Left ventricle myocardium inferior (tissue), 1 donor: ENCODE measurements at regions not wholly inside any gene's neighbourhood (a gene's known extent, or its start where the extent isn't known, plus 50 kb on each side); places are given as distances from the start of the nearest gene placed in this dataset.

Source experiments
- DNase-seq: peaks from one replicate; pipeline ENCODE4 v3.0.0-alpha.2; 2020
- H3K27ac ChIP-seq: fragments of 200-600 bp; replicated peaks from 2 replicates; pipeline ENCODE4 v1.8.0; 2021
- H3K27me3 ChIP-seq: fragments of 200-600 bp; 2 replicates; pipeline ENCODE4 v1.8.0; 2021; ENCODE audit warnings: low read depth
- H3K36me3 ChIP-seq: fragments of 200-600 bp; 2 replicates; pipeline ENCODE4 v1.8.0; 2021
- H3K4me1 ChIP-seq: fragments of 200-600 bp; 2 replicates; pipeline ENCODE4 v1.8.0; 2021
- H3K4me3 ChIP-seq: fragments of 200-600 bp; 2 replicates; pipeline ENCODE4 v1.8.0; 2021; ENCODE audit warnings: mild to moderate bottlenecking, moderate library complexity
- H3K9me3 ChIP-seq: fragments of 200-600 bp; replicated peaks from 2 replicates; pipeline ENCODE4 v1.8.0; 2021
- intact Hi-C: fragments of 100-400 bp; cut with micrococcal nuclease; formaldehyde crosslinking; loops from one replicate; pipeline ENCODE4 v1.11.0; 2022
- TF ChIP-seq, protein P1 (sequence below): fragments of 200-600 bp; IDR thresholded peaks from 2 replicates; pipeline ENCODE4 v1.8.0; 2021; ENCODE audit warnings: antibody characterized with exemption, mild to moderate bottlenecking, borderline replicate concordance
- donor health status: DM: no; HTN: yes; CAD: no; lungs with severe emphysema.

GRCh38 chr19:31500946-31501345, 151.7 kb upstream of the TSHZ3 start:
- no peak for DNase-seq
- H3K27me3 ChIP-seq = peaks cover 31% of the 10 kb centered on the region

GRCh38 chr19:31501427-31502195, 152.4 kb upstream of the TSHZ3 start:
- no peaks in the 10 kb centered on the region for H3K36me3 ChIP-seq
- TF ChIP-seq, protein P1, sequence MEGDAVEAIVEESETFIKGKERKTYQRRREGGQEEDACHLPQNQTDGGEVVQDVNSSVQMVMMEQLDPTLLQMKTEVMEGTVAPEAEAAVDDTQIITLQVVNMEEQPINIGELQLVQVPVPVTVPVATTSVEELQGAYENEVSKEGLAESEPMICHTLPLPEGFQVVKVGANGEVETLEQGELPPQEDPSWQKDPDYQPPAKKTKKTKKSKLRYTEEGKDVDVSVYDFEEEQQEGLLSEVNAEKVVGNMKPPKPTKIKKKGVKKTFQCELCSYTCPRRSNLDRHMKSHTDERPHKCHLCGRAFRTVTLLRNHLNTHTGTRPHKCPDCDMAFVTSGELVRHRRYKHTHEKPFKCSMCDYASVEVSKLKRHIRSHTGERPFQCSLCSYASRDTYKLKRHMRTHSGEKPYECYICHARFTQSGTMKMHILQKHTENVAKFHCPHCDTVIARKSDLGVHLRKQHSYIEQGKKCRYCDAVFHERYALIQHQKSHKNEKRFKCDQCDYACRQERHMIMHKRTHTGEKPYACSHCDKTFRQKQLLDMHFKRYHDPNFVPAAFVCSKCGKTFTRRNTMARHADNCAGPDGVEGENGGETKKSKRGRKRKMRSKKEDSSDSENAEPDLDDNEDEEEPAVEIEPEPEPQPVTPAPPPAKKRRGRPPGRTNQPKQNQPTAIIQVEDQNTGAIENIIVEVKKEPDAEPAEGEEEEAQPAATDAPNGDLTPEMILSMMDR = no peak
- DNase-seq = no peak
- peaks cover 34% of the 10 kb centered on the region for H3K27me3 ChIP-seq
- intact Hi-C loops = no loop called here
- H3K27ac ChIP-seq = no peak overlapping the region
- H3K9me3 ChIP-seq = no peaks in the 10 kb centered on the region
- H3K4me3 ChIP-seq = no peak overlapping the region
- H3K4me1 ChIP-seq = no peaks in the 10 kb centered on the region

More at GRCh38 chr19:31500946-31501345, 151.7 kb upstream of the TSHZ3 start:
- no peaks in the 10 kb centered on the region for H3K9me3 ChIP-seq
- H3K36me3 ChIP-seq = no peaks in the 10 kb centered on the region
- no peak overlapping the region for H3K4me3 ChIP-seq
- TF ChIP-seq, protein P1 = no peak
- intact Hi-C loops = no loop called here
- H3K27ac ChIP-seq = no peak overlapping the region
- no peaks in the 10 kb centered on the region for H3K4me1 ChIP-seq

GRCh38 chr19:31502536-31503170, 153.4 kb upstream of the TSHZ3 start:
- peaks cover 33% of the 10 kb centered on the region for H3K27me3 ChIP-seq
- TF ChIP-seq, protein P1 = no peak
- intact Hi-C loops = no loop called here

DNA sequence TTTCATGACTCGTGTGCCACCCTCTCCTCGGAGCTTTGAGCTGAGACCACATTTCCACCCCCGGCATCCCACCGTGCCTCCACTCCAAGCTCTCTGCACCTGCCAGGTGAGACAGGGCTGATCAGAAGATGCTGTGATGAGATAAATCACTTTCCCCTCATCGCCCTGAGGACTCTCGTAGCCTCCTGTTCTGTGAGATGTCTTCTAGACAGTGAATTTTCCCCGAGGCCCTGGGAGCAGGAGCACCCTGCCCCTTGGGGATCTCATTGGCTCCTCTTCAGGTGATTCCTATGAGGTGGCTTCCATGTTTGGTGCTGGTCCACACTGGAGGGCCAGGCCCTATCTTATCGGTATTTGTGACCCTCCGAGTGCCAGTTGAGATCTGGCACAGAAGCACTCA, 154.0 kb upstream of the TSHZ3 start:
- DNase-seq = no peak
- TF ChIP-seq, protein P1 = no peak
- H3K4me3 ChIP-seq = no peak overlapping the region
- H3K27ac ChIP-seq = no peak overlapping the region
- no peaks in the 10 kb centered on the region for H3K9me3 ChIP-seq
- no peaks in the 10 kb centered on the region for H3K4me1 ChIP-seq
- intact Hi-C loops = no loop called here
- no peaks in the 10 kb centered on the region for H3K36me3 ChIP-seq
- peaks cover 38% of the 10 kb centered on the region for H3K27me3 ChIP-seq

More at GRCh38 chr19:31502536-31503170, 153.4 kb upstream of the TSHZ3 start:
- Histone ChIP-seq H3K36me3 (no peaks in the 10 kb centered on the region), H3K4me1 (no peaks in the 10 kb centered on the region), H3K4me3 (no peak overlapping the region), H3K9me3 (no peaks in the 10 kb centered on the region), H3K27ac (no peak overlapping the region)
- DNase-seq = no peak

- Histone ChIP-seq H3K27me3 (peaks cover 38% of the 10 kb centered on the region), H3K27ac (no peak overlapping the region), H3K36me3 (no peaks in the 10 kb centered on the region), H3K4me3 (no peak overlapping the region), H3K9me3 (no peaks in the 10 kb centered on the region), H3K4me1 (no peaks in the 10 kb centered on the region)
- intact Hi-C loops = no loop called here
- DNase-seq = no peak
- TF ChIP-seq, protein P1 = no peak
These were observed 155.0 kb upstream of the TSHZ3 start for GRCh38 chr19:31504221-31504620.
